HCT116 (cell line): ENCODE measurements at regions not wholly inside any gene's neighbourhood (a gene's known extent, or its start where the extent isn't known, plus 50 kb on each side); places are given as distances from the start of the nearest gene placed in this dataset.

Experiments used
- CTCF ChIP-seq, 3 experiments: fragments of 200-600 bp in 1 of 3; sonication (generic) in 1 of 3; IDR thresholded peaks in 2 of 3; conservative IDR thresholded peaks in 1 of 3; 2 replicates each; pipeline ENCODE4 v1.5.1; 2012 to 2017; ENCODE audit warnings: low read depth in 2 of 3, low read length in 2 of 3, antibody characterized with exemption in 1 of 3, borderline replicate concordance in 1 of 3, control low read depth in 1 of 3, mild to moderate bottlenecking in 1 of 3, mixed read lengths in 1 of 3, mixed run types in 1 of 3, moderate library complexity in 1 of 3; ENCODE audit not compliant: insufficient read depth in 1 of 3
- JUND ChIP-seq: IDR thresholded peaks from 2 replicates; pipeline ENCODE4 v1.6.1; 2012

GRCh38 chr2:234847639-234848038, 104.2 kb upstream of the SH3BP4 start:
- no peak for TF ChIP-seq JUND
- no peak for TF ChIP-seq CTCF (IDR thresholded peaks at IDR 0.05 in 2 of 3, conservative IDR thresholded peaks at IDR 0.05 in 1 of 3; ENCODE audit: borderline replicate concordance in 1 of 3, insufficient read depth in 1 of 3, low read depth in 2 of 3, low read length in 2 of 3)
